ENCODE measurements at regions not wholly inside any gene's neighbourhood (a gene's known extent, or its start where the extent isn't known, plus 50 kb on each side); places are given as distances from the start of the nearest gene placed in this dataset.

- Histone ChIP-seq H3K9me3 (ENCODE audit: control insufficient read depth in 2 of 3, low read length in 3 of 3) (no peaks in the 10 kb centered on the region), H3K4me3 (ENCODE audit: low read length) (no peak overlapping the region), H3K27ac (ENCODE audit: low read depth, low read length) (no peak overlapping the region), H3K4me1 (ENCODE audit: control insufficient read depth in 2 of 2, insufficient read depth in 2 of 2, low read length in 2 of 2) (no peaks in the 10 kb centered on the region), H3K36me3 (ENCODE audit: control insufficient read depth in 2 of 3, insufficient read depth in 3 of 3, low read length in 3 of 3) (no peaks in the 10 kb centered on the region), H3K27me3 (ENCODE audit: control insufficient read depth in 2 of 2, insufficient read depth in 2 of 2, low read length in 2 of 2) (no peaks in the 10 kb centered on the region)
- ChIA-PET CTCF (no interaction called here), POLR2A (no interaction called here)
- DNase-seq = no peak
- Mint-ChIP-seq H3K27ac (no peak overlapping the region), H3K4me3 (no peak overlapping the region), H3K27me3 (peaks cover 0 to 21% (median 5%) of the 10 kb centered on the region in 5 donors), H3K36me3 (no peaks in the 10 kb centered on the region), H3K9me3 (peaks cover 0 to 1% (median 0%) of the 10 kb centered on the region in 11 donors), H3K4me1 (peaks cover 0 to 6% (median 0%) of the 10 kb centered on the region in 7 donors)
- no peak for ATAC-seq
- intact Hi-C loops (cut with micrococcal nuclease) = no loop called here
Observed at GRCh38 chr2:226124548-226125011, 675.0 kb downstream of the IRS1 start.

DNA sequence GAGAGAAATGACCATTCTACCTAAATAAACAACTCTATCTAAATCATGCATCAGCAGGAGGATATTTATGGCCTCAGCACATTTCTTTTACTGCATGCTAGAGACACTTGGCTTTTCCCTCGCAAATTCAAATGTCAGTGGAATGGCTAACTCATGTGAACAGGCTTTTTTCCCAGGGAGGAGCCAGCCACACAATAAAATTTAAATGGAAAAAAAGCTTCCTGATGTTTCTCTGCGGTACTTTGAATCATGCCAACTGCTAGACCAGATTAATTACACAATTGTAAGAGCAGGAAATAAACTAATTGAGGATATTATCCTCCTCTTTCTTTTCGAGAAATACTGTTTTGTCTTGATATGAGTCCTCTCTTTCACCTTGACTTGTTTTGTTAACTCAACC is 676.3 kb downstream of the IRS1 start:
- Mint-ChIP-seq H3K27ac (no peak overlapping the region), H3K9me3 (peaks cover 0 to 1% (median 0%) of the 10 kb centered on the region in 11 donors), H3K36me3 (no peaks in the 10 kb centered on the region), H3K4me1 (peaks cover 0 to 6% (median 0%) of the 10 kb centered on the region in 7 donors), H3K27me3 (peaks cover 0 to 22% (median 5%) of the 10 kb centered on the region in 5 donors), H3K4me3 (no peak overlapping the region)
- Histone ChIP-seq H3K27ac (ENCODE audit: low read depth, low read length) (no peak overlapping the region), H3K4me1 (ENCODE audit: control insufficient read depth in 2 of 2, insufficient read depth in 2 of 2, low read length in 2 of 2) (no peaks in the 10 kb centered on the region), H3K36me3 (ENCODE audit: control insufficient read depth in 2 of 3, insufficient read depth in 3 of 3, low read length in 3 of 3) (no peaks in the 10 kb centered on the region), H3K4me3 (ENCODE audit: low read length) (no peak overlapping the region), H3K9me3 (ENCODE audit: control insufficient read depth in 2 of 3, low read length in 3 of 3) (no peaks in the 10 kb centered on the region), H3K27me3 (ENCODE audit: control insufficient read depth in 2 of 2, insufficient read depth in 2 of 2, low read length in 2 of 2) (no peaks in the 10 kb centered on the region)
- ChIA-PET POLR2A (no interaction called here), CTCF (no interaction called here)
- no peak for DNase-seq
- no peak for ATAC-seq
- intact Hi-C loops (cut with micrococcal nuclease) = no loop called here

GRCh38 chr2:226122041-226122440 is 677.6 kb downstream of the IRS1 start:
- no peaks in the 10 kb centered on the region for H3K4me1 ChIP-seq (ENCODE audit: control insufficient read depth in 2 of 2, insufficient read depth in 2 of 2, low read length in 2 of 2)
- intact Hi-C loops (cut with micrococcal nuclease) = no loop called here

GRCh38 chr2:226121046-226121738 is 678.4 kb downstream of the IRS1 start:
- Mint-ChIP-seq H3K36me3 (no peaks in the 10 kb centered on the region), H3K27ac (no peak overlapping the region), H3K4me1 (peaks cover 0 to 6% (median 0%) of the 10 kb centered on the region in 7 donors), H3K9me3 (peaks cover 0 to 1% (median 0%) of the 10 kb centered on the region in 11 donors), H3K4me3 (no peak overlapping the region), H3K27me3 (peaks cover 0 to 28% (median 3%) of the 10 kb centered on the region in 5 donors)
- H3K4me1 ChIP-seq (ENCODE audit: control insufficient read depth in 2 of 2, insufficient read depth in 2 of 2, low read length in 2 of 2) = no peaks in the 10 kb centered on the region
- no peaks in the 10 kb centered on the region for H3K27me3 ChIP-seq (ENCODE audit: control insufficient read depth in 2 of 2, insufficient read depth in 2 of 2, low read length in 2 of 2)
- H3K9me3 ChIP-seq (ENCODE audit: control insufficient read depth in 2 of 3, low read length in 3 of 3) = no peaks in the 10 kb centered on the region
- H3K4me3 ChIP-seq (ENCODE audit: low read length) = no peak overlapping the region
- H3K36me3 ChIP-seq (ENCODE audit: control insufficient read depth in 2 of 3, insufficient read depth in 3 of 3, low read length in 3 of 3) = no peaks in the 10 kb centered on the region
- intact Hi-C loops (cut with micrococcal nuclease) = no loop called here
- DNase-seq (no peak), ATAC-seq (no peak)
- no peak overlapping the region for H3K27ac ChIP-seq (ENCODE audit: low read depth, low read length)
- ChIA-PET CTCF (no interaction called here), POLR2A (no interaction called here)

More at GRCh38 chr2:226122041-226122440, 677.6 kb downstream of the IRS1 start:
- no peak overlapping the region for H3K4me3 Mint-ChIP-seq
- no peak for DNase-seq
- ATAC-seq = peak; percentile 59
- no peak overlapping the region for H3K27ac Mint-ChIP-seq
- Histone ChIP-seq H3K4me3 (ENCODE audit: low read length) (no peak overlapping the region), H3K36me3 (ENCODE audit: control insufficient read depth in 2 of 3, insufficient read depth in 3 of 3, low read length in 3 of 3) (no peaks in the 10 kb centered on the region), H3K9me3 (ENCODE audit: control insufficient read depth in 2 of 3, low read length in 3 of 3) (no peaks in the 10 kb centered on the region), H3K27me3 (ENCODE audit: control insufficient read depth in 2 of 2, insufficient read depth in 2 of 2, low read length in 2 of 2) (no peaks in the 10 kb centered on the region), H3K27ac (ENCODE audit: low read depth, low read length) (no peak overlapping the region)
- peaks cover 0 to 28% (median 3%) of the 10 kb centered on the region in 5 donors for H3K27me3 Mint-ChIP-seq
- H3K4me1 Mint-ChIP-seq = peaks cover 0 to 6% (median 0%) of the 10 kb centered on the region in 7 donors
- H3K36me3 Mint-ChIP-seq = no peaks in the 10 kb centered on the region
- peaks cover 0 to 1% (median 0%) of the 10 kb centered on the region in 11 donors for H3K9me3 Mint-ChIP-seq
- POLR2A ChIA-PET = no interaction called here
- CTCF ChIA-PET = no interaction called here

DNA sequence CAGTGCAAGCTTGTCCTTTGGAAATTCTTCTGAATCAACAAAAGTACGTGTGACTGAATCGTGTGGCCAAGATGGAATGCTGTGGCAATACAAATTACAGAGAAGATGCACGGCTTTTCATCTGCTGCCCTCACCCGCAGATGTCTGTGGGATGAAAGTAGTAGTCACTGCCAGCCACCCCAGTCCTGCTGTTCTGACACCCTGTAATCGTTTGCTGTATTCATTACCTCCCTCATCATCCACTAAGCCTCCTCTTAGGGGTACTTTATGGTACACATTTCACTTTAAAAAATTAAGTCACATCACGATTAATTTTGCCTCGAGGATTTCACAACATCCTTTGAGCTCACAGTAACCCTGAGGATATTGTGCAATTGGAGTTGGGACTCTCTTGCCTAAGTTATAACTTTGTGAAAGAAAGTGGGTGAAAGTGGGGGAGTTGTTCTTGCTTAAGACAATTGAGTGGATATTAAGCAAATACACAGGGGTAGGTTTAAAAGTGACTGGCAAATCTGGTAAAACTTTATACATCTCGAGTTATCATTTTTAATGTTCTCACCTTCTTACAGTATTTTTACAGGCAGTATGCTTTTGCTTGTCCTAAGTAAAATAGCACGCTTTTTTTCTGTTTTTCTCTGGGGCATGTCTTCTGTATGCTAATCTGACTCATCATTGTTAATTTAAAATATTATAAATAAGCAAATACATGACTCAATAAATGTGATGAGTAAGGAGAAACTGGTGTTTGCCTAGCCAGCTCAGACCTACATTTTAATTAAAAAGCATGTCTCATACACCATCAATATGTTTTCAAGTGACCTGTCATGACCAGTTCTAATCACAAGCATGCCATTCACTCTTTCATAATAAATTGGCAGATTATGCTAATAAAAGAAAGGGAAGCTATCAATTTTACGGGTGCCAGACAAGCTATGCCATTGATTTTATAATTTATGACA is 680.9 kb downstream of the IRS1 start:
- Mint-ChIP-seq H3K27ac (no peak overlapping the region), H3K9me3 (peaks cover 0 to 1% (median 0%) of the 10 kb centered on the region in 11 donors), H3K4me1 (peaks cover 0 to 6% (median 0%) of the 10 kb centered on the region in 7 donors), H3K36me3 (no peaks in the 10 kb centered on the region), H3K4me3 (no peak overlapping the region), H3K27me3 (peaks cover 0 to 22% (median 3%) of the 10 kb centered on the region in 5 donors)
- Histone ChIP-seq H3K27ac (ENCODE audit: low read depth, low read length) (no peak overlapping the region), H3K9me3 (ENCODE audit: control insufficient read depth in 2 of 3, low read length in 3 of 3) (no peaks in the 10 kb centered on the region), H3K36me3 (ENCODE audit: control insufficient read depth in 2 of 3, insufficient read depth in 3 of 3, low read length in 3 of 3) (no peaks in the 10 kb centered on the region), H3K27me3 (ENCODE audit: control insufficient read depth in 2 of 2, insufficient read depth in 2 of 2, low read length in 2 of 2) (no peaks in the 10 kb centered on the region), H3K4me3 (ENCODE audit: low read length) (no peak overlapping the region), H3K4me1 (ENCODE audit: control insufficient read depth in 2 of 2, insufficient read depth in 2 of 2, low read length in 2 of 2) (no peaks in the 10 kb centered on the region)
- ATAC-seq (peak; percentile 63), DNase-seq (no peak)
- ChIA-PET POLR2A (no interaction called here), CTCF (interaction anchor here (0.7 kb wide), 1 partner anchor 37 kb away, joined by 3 read pairs; no protein-coding TSS in a partner anchor)
- intact Hi-C loops (cut with micrococcal nuclease) = no loop called here

DNA sequence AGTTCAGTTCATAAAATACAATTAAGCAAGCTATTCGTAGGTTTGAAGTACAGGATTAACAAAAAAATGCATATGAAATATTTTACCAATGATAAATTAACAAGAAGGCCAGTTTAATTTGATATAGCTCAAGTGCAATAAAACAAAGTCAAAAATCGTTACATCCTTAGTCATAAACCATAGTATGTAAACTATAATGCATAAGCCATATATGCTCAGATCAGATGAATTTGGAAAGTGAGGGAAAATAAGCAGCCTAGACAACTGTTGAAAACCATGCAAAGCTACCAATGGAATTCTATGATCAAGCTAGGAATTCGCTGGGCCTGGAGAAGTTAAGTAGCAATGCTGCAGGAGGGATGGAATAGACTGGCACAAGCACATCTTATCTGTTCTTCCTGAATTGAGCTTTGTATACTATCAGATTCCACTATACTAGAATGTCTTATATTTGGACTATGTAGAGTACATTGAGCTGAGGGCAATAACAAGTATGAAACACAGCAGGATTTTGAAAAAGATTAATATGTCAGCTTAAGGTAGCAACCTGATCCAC is 682.0 kb downstream of the IRS1 start:
- Mint-ChIP-seq H3K27me3 (peaks cover 0 to 22% (median 0%) of the 10 kb centered on the region in 5 donors), H3K4me1 (peaks cover 0 to 5% (median 0%) of the 10 kb centered on the region in 7 donors), H3K27ac (no peak overlapping the region), H3K36me3 (no peaks in the 10 kb centered on the region), H3K4me3 (no peak overlapping the region), H3K9me3 (no peaks in the 10 kb centered on the region)
- intact Hi-C loops (cut with micrococcal nuclease) = no loop called here
- DNase-seq = no peak
- no peak for ATAC-seq
- ChIA-PET POLR2A (no interaction called here), CTCF (no interaction called here)
- H3K36me3 ChIP-seq (ENCODE audit: control insufficient read depth in 2 of 3, insufficient read depth in 3 of 3, low read length in 3 of 3) = no peaks in the 10 kb centered on the region
- H3K4me3 ChIP-seq (ENCODE audit: low read length) = no peak overlapping the region
- H3K27me3 ChIP-seq (ENCODE audit: control insufficient read depth in 2 of 2, insufficient read depth in 2 of 2, low read length in 2 of 2) = no peaks in the 10 kb centered on the region
- no peaks in the 10 kb centered on the region for H3K9me3 ChIP-seq (ENCODE audit: control insufficient read depth in 2 of 3, low read length in 3 of 3)
- no peaks in the 10 kb centered on the region for H3K4me1 ChIP-seq (ENCODE audit: control insufficient read depth in 2 of 2, insufficient read depth in 2 of 2, low read length in 2 of 2)
- no peak overlapping the region for H3K27ac ChIP-seq (ENCODE audit: low read depth, low read length)

Measured in naive thymus-derived CD4-positive, alpha-beta T cell (primary cell).